Stimulated activated naive CD8-positive, alpha-beta T cell treated with anti-CD3 and anti-CD28 coated beads, Interleukin-15, Interleukin-2, amounts not matched to agents 100 U/mL and 50 U/mL, for 24 hours (primary cell): ENCODE measurements at regions not wholly inside any gene's neighbourhood (a gene's known extent, or its start where the extent isn't known, plus 50 kb on each side); places are given as distances from the start of the nearest gene placed in this dataset.
"Not testable (repeated sequence)": the region's sequence is repeated elsewhere in the genome, so short reads cannot be mapped to it uniquely, and the experiment has no call there.

ENCODE experiments used
- ATAC-seq: fragments of 150-1000 bp; cut with Tn5 transposase; one replicate; pipeline ENCODE4 v1.10.0; 2021
- DNase-seq: peaks from one replicate; pipeline ENCODE4 v3.0.0; 2021

- no peak for ATAC-seq
Measured at GRCh38 chr1:30090162-30090820, 633.1 kb downstream of the MATN1 start.

GRCh38 chr1:30089024-30089430, 634.4 kb downstream of the MATN1 start:
- DNase-seq (no peak), ATAC-seq (no peak)

More at GRCh38 chr1:30090162-30090820, 633.1 kb downstream of the MATN1 start:
- DNase-seq: no peak

GRCh38 chr1:30088594-30088993, 634.8 kb downstream of the MATN1 start:
- DNase-seq: no peak
- no peak for ATAC-seq

GRCh38 chr1:30087465-30087864, 635.9 kb downstream of the MATN1 start:
- no peak for ATAC-seq
- DNase-seq: no peak

- peak; percentile 69 for DNase-seq
- ATAC-seq: no peak
Measured at GRCh38 chr1:30085811-30086770, 637.3 kb downstream of the MATN1 start.

- DNase-seq: no peak
- ATAC-seq: no peak
Measured at GRCh38 chr1:30084909-30085571, 638.3 kb downstream of the MATN1 start.

GRCh38 chr1:30083800-30084464, 639.5 kb downstream of the MATN1 start:
- ATAC-seq: no peak
- no peak for DNase-seq

GRCh38 chr1:30081379-30082102, 641.8 kb downstream of the MATN1 start:
- ATAC-seq (no peak), DNase-seq (no peak)

GRCh38 chr1:30075916-30076315, 647.5 kb downstream of the MATN1 start:
- ATAC-seq, DNase-seq: not testable (repeated sequence)

GRCh38 chr1:30068787-30069472, 654.5 kb downstream of the MATN1 start:
- DNase-seq: no peak

GRCh38 chr1:30064547-30064946, 658.8 kb downstream of the MATN1 start:
- no peak for DNase-seq
- peak; percentile 41 for ATAC-seq

More at GRCh38 chr1:30068787-30069472, 654.5 kb downstream of the MATN1 start:
- no peak for ATAC-seq

- ATAC-seq: no peak
- DNase-seq: no peak
Measured at GRCh38 chr1:30063621-30064280, 659.6 kb downstream of the MATN1 start.

GRCh38 chr1:30061292-30062220, 661.8 kb downstream of the MATN1 start:
- no peak for DNase-seq
- no peak for ATAC-seq

GRCh38 chr1:30060738-30061137, 662.6 kb downstream of the MATN1 start:
- ATAC-seq (no peak), DNase-seq (no peak)

GRCh38 chr1:30058970-30059369, 664.4 kb downstream of the MATN1 start:
- no peak for ATAC-seq
- DNase-seq: no peak

GRCh38 chr1:30054126-30054525, 669.3 kb downstream of the MATN1 start:
- DNase-seq (no peak), ATAC-seq (no peak)

GRCh38 chr1:30052178-30052577, 671.2 kb downstream of the MATN1 start:
- ATAC-seq: no peak
- no peak for DNase-seq

GRCh38 chr1:30051777-30052176, 671.6 kb downstream of the MATN1 start:
- DNase-seq (no peak), ATAC-seq (no peak)

- DNase-seq: no peak
- no peak for ATAC-seq
Measured at GRCh38 chr1:30049748-30050296, 673.6 kb downstream of the MATN1 start.
